ENCODE measurements at regions not wholly inside any gene's neighbourhood (a gene's known extent, or its start where the extent isn't known, plus 50 kb on each side); places are given as distances from the start of the nearest gene placed in this dataset.
"Not testable (repeated sequence)": the region's sequence is repeated elsewhere in the genome, so short reads cannot be mapped to it uniquely, and the experiment has no call there.

DNA sequence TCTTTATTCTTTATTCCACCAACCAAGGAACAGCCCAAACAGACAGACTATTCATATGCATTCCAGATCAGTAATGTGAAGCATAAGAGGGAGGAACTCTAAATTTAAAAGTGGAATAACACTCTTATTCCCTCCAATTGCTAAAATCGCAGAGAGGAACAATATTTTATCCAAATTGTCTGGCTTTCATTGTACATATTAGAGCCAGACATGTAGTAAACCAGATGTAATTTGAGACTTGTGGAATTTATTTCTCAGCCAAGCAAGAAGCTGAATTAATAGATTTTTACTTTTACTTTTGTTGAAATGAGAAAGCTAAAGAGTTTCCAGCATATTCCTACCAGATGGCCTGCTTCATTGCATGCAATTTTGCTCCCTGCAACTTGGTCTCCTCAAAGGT is 674.6 kb upstream of the SLIT2 start:
- no peak for DNase-seq

- DNase-seq, result no peak
These were observed 675.8 kb upstream of the SLIT2 start for GRCh38 chr4:19575924-19576323.

DNA sequence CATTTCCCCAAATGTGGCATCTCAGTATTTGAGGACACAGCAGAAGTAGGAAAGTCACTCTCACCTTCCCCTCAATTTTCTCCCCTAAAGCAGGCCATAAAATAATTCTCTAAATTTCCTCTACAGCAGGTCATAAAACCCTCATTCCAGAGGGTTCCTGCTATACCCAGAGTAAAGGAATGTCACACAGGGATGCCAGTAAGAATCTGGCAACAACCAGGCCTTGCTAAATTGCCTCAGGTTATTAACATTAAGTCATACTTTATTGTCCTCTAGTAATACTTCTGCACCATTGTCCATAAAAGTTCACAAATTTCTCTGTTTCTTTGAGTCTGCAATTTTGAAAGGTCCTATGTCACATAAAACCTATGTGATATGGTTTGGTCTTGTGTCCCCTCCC is 685.7 kb upstream of the SLIT2 start:
- no peak for DNase-seq

DNA sequence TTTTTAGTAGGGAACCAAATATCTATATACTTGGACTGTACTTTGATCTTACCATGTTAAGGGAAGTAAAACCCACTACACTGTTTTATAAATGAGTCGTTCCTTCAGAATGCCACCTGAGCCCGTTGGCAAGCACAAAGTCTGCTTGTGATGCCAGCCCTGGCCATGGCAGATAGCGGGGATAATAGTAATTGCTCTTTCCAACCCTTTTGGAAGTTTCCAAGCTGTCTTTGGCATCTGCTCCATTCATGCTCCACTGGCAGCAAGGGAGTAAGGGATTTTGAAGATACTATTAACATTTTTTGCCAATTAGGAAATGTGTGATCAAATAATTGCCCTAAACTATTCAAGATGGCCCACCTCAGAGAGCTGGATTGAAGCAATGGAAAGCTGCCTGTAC is 689.2 kb upstream of the SLIT2 start:
- DNase-seq, result no peak

GRCh38 chr4:19557161-19557560 is 694.5 kb upstream of the SLIT2 start:
- DNase-seq, result no peak

DNA sequence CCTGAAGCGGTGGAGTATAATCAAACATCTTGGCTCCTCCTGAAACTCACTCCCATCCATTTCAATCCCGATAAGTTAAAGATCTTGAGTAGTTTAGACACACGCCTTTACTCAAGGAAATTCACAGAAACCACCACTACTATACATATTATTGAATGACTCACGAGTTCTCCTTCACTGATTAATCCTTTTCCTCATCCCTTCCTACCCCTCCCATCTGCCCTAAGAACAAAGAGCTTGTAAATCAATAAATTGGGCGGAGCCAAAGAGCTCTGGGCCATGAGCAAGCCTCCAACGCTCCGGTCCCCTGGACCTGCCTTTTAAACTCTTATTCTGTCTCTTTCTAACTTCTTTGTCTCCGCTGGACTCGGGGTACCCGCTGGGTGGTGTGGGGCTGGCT is 695.4 kb upstream of the SLIT2 start:
- not testable (repeated sequence) for DNase-seq

- DNase-seq, result no peak
These were observed 704.2 kb upstream of the SLIT2 start for GRCh38 chr4:19547463-19547862.

DNA sequence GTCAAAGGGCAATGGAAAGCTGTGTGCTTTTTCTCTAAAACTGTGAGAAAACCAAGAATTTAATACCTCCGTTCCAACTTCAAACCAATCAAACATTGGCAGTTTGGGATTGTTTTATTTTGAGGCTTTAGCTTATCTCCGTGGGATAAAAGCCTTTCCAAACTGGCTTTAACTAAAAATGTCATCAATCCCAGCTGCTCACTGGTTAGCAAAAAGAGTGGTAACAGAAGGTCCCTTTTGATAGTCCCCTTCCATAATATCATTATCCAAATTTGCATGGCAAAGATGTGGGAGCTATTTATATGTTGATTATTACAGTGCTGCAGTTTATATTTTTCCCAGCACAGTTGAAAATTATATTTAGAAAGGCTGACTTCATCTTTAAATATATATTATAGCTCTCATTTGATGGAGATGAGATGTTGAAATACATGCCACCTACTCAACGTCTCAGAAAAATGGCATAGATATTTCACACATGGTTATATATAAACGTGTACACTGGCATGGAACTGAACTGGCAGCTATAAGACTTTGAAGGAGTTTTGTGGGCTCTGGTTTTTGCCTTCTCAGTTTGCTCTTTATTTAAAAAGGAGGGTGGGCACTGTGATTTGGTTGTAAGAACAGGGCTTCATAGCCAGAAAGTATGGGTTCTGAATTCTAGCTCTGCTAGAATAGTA is 707.1 kb upstream of the SLIT2 start:
- DNase-seq, result no peak

DNA sequence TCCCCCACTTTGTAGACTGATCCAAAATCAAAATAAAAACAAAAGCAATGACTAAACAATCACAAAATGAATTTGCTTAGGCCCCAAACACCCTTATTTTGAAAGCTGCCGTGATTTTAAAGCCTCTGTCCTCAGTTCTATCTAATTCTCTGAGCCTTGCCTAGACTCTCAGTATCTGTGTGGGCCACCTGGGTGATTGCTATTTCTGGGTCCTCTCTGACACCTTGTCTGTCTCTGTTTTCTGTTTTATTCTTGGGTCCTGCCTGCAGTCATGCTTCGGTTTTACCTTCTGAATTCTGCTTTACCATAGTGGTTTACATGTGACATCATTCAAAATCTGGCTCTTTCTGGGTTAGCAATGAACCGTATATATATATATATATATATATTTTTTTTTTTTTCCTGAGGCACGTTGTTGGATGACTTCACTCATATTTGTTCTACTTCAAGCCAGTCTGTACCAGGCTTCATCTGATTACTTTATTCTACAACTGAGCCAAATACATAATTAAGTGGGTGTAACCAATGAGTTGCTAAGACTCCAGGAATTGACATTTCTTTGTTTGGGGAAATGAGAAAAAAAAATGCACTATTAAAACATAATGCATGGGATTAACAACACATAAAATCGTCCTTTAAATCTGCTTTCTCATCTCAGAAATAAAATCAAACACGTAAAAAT is 710.7 kb upstream of the SLIT2 start:
- no peak for DNase-seq

- no peak for DNase-seq
These were observed 712.5 kb upstream of the SLIT2 start for GRCh38 chr4:19539201-19539600.

- no peak for DNase-seq
These were observed 717.5 kb upstream of the SLIT2 start for GRCh38 chr4:19534159-19534558.

DNA sequence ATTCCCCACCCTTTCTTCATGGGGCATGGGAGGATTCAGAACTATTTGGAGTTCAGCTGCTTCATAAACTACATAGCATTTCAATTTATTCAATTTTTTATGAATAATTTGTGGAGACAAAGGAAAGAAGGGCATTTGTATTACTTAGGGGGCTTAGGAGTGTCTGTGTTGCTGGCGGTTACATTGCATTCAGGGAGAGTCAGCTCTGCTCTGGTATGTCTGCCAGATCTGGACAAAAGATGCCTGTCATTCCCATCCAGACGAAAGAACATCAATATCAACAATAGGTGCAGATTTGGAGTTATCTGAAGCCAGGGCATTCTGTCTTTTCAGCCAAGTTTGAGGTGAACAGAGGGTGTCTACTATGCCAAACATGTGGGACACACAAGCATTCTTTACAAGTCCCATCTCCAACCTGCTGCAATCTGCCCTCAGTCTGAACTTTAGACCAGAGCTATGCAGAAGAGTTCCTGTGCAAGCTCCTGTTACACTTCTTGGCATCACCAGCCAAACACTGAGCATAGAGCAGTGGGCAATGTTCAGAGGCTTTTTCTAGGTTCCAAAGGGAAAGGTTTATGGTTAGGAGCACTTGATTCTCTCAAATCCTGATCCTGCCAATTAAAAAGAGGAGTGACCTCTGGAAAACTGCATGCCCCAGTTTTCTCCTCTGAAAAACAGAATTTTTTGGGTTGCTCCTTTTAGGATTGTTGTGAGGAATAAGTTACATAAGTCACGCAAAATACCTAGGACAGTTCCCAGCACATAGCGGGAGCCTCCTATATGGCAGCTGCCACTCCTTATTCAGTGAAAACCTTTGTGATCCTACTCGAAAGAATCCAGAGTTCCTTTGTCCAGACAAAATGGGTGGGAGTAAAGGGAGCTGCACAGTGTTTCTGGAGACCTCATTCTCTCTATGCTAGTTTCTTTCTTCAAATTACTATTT is 719.5 kb upstream of the SLIT2 start:
- DNase-seq, result no peak

DNA sequence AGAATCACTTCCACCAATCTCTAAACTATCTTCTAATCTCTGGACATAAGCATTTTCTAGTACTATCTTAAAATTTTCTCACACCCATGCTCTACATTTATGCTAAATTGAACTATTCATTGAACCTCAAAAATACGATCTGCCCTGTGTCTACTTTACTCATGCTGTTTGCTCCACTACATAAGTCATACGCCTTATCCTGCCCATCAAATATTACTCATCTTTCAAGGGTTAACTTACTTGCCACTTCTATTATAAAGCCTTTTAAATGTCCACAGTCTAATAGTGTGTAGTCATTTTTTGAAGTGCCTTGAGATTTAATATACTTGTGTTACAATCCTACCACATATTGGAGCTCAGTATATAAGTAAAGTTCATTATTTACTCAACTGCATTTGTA is 727.7 kb upstream of the SLIT2 start:
- no peak for DNase-seq

- DNase-seq, result no peak
These were observed 728.7 kb upstream of the SLIT2 start for GRCh38 chr4:19522966-19523365.

- no peak for DNase-seq
These were observed 730.7 kb upstream of the SLIT2 start for GRCh38 chr4:19520939-19521520.

- no peak for DNase-seq
These were observed 737.2 kb upstream of the SLIT2 start for GRCh38 chr4:19514276-19515070.

GRCh38 chr4:19512086-19512485 is 739.6 kb upstream of the SLIT2 start:
- DNase-seq, result no peak

DNA sequence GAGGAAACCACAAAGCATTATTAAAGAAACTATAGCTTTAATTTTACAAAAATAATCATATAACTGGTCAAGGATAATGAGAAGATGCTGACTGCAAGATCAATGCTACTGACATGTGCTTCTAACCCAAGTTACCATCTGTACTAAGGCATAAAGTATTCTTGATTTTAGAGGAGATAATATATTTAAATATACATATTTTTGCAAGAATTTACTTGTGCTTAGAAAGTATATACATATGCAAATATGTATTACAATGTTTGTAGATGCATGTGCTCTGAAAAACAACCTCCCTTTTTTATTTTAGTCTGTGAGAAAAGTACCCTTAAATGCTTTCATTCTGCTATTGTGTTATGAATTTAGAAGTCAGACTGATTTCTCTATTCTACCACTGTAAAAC is 740.7 kb upstream of the SLIT2 start:
- DNase-seq, result no peak

- no peak for DNase-seq
These were observed 743.3 kb upstream of the SLIT2 start for GRCh38 chr4:19508442-19508841.

GRCh38 chr4:19497705-19498104 is 754.0 kb upstream of the SLIT2 start:
- no peak for DNase-seq

GRCh38 chr4:19496756-19497155 is 754.9 kb upstream of the SLIT2 start:
- DNase-seq, result no peak

- no peak for DNase-seq
These were observed 756.7 kb upstream of the SLIT2 start for GRCh38 chr4:19494961-19495360.

- DNase-seq, result no peak
These were observed 759.1 kb upstream of the SLIT2 start for GRCh38 chr4:19492606-19493005.
